HG03066 (cell line): ENCODE measurements at regions not wholly inside any gene's neighbourhood (a gene's known extent, or its start where the extent isn't known, plus 50 kb on each side); places are given as distances from the start of the nearest gene placed in this dataset.
"Not testable (repeated sequence)": the region's sequence is repeated elsewhere in the genome, so short reads cannot be mapped to it uniquely, and the experiment has no call there.

ENCODE experiments used
- ATAC-seq: cut with Tn5 transposase; IDR thresholded peaks from one replicate; pipeline ENCODE4 v1.9.1; 2021; ENCODE audit warnings: low read depth; ENCODE audit not compliant: unreplicated experiment

GRCh38 chr2:58698620-58699019 is 457.5 kb upstream of the FANCL start:
- ATAC-seq = no peak

- ATAC-seq = not testable (repeated sequence)
Observed at GRCh38 chr2:58694114-58694513, 453.0 kb upstream of the FANCL start.

GRCh38 chr2:58691041-58691440 is 449.9 kb upstream of the FANCL start:
- ATAC-seq = not testable (repeated sequence)

- ATAC-seq = no peak
Observed at GRCh38 chr2:58688813-58689212, 447.7 kb upstream of the FANCL start.

GRCh38 chr2:58686776-58687175 is 445.7 kb upstream of the FANCL start:
- ATAC-seq = no peak

- ATAC-seq = no peak
Observed at GRCh38 chr2:58680755-58681310, 439.7 kb upstream of the FANCL start.

- ATAC-seq = no peak
Observed at GRCh38 chr2:58677748-58678147, 436.6 kb upstream of the FANCL start.

GRCh38 chr2:58671675-58672074 is 430.6 kb upstream of the FANCL start:
- no peak for ATAC-seq

GRCh38 chr2:58669998-58670397 is 428.9 kb upstream of the FANCL start:
- ATAC-seq = no peak

GRCh38 chr2:58667137-58667774 is 426.1 kb upstream of the FANCL start:
- no peak for ATAC-seq

GRCh38 chr2:58666323-58666970 is 425.3 kb upstream of the FANCL start:
- no peak for ATAC-seq

GRCh38 chr2:58665154-58665553 is 424.0 kb upstream of the FANCL start:
- no peak for ATAC-seq

- ATAC-seq = no peak
Observed at GRCh38 chr2:58664523-58665151, 423.5 kb upstream of the FANCL start.

- ATAC-seq = no peak
Observed at GRCh38 chr2:58660046-58660445, 418.9 kb upstream of the FANCL start.

- ATAC-seq = no peak
Observed at GRCh38 chr2:58655152-58655551, 414.0 kb upstream of the FANCL start.

- no peak for ATAC-seq
Observed at GRCh38 chr2:58651930-58652329, 410.8 kb upstream of the FANCL start.

GRCh38 chr2:58650781-58651180 is 409.7 kb upstream of the FANCL start:
- ATAC-seq = no peak

- ATAC-seq = no peak
Observed at GRCh38 chr2:58649756-58650155, 408.6 kb upstream of the FANCL start.

GRCh38 chr2:58645017-58645416 is 403.9 kb upstream of the FANCL start:
- no peak for ATAC-seq

- ATAC-seq = no peak
Observed at GRCh38 chr2:58644451-58644850, 403.3 kb upstream of the FANCL start.

- ATAC-seq = no peak
Observed at GRCh38 chr2:58641001-58641400, 399.9 kb upstream of the FANCL start.

GRCh38 chr2:58640042-58640441 is 398.9 kb upstream of the FANCL start:
- ATAC-seq = no peak
